RWPE2 (cell line): ENCODE measurements at regions not wholly inside any gene's neighbourhood (a gene's known extent, or its start where the extent isn't known, plus 50 kb on each side); places are given as distances from the start of the nearest gene placed in this dataset.

Experiments used
- ATAC-seq: fragments of 200-7000 bp; cut with Tn5 transposase; 3 replicates; pipeline ENCODE4 v1.9.1; 2021; ENCODE audit warnings: low read depth
- DNase-seq: peaks from one replicate; pipeline ENCODE4 v3.0.0-alpha.2; 2020; ENCODE audit warnings: low spot score
- H3K27ac ChIP-seq: fragments of 450-650 bp; 2 replicates; pipeline ENCODE4 v1.5.1; 2017; ENCODE audit warnings: mild to moderate bottlenecking; ENCODE audit not compliant: poor library complexity, severe bottlenecking
- H3K27me3 ChIP-seq: fragments of 250-450 bp; sonication (Bioruptor Pico); 2 replicates; pipeline ENCODE4 v1.5.1; 2021; ENCODE audit warnings: mild to moderate bottlenecking, moderate library complexity; ENCODE audit not compliant: insufficient read depth, poor library complexity, severe bottlenecking
- H3K36me3 ChIP-seq: fragments of 250-450 bp; sonication (Bioruptor Pico); 2 replicates; pipeline ENCODE4 v1.5.1; 2020; ENCODE audit warnings: low read depth, mild to moderate bottlenecking, moderate library complexity
- H3K4me1 ChIP-seq: fragments of 250-450 bp; sonication (Bioruptor Pico); 2 replicates; pipeline ENCODE4 v1.5.1; 2021; ENCODE audit warnings: mild to moderate bottlenecking, moderate library complexity; ENCODE audit not compliant: insufficient read depth, poor library complexity, severe bottlenecking
- H3K4me3 ChIP-seq: fragments of 250-450 bp; sonication (Bioruptor Pico); 2 replicates; pipeline ENCODE4 v1.5.1; 2021; ENCODE audit warnings: mild to moderate bottlenecking, moderate library complexity; ENCODE audit not compliant: severe bottlenecking
- H3K9me3 ChIP-seq: fragments of 250-450 bp; sonication (Bioruptor Pico); 2 replicates; pipeline ENCODE4 v1.5.1; 2021; ENCODE audit warnings: mild to moderate bottlenecking, moderate library complexity; ENCODE audit not compliant: severe bottlenecking
- CTCF ChIP-seq: fragments of 450-650 bp; IDR thresholded peaks from one replicate; pipeline ENCODE4 v1.5.1; 2017; ENCODE audit warnings: mild to moderate bottlenecking, moderate library complexity; ENCODE audit not compliant: poor library complexity, severe bottlenecking

- Histone ChIP-seq H3K4me3 (no peak overlapping the region), H3K36me3 (no peaks in the 10 kb centered on the region), H3K9me3 (no peaks in the 10 kb centered on the region), H3K4me1 (peaks cover 7% of the 10 kb centered on the region), H3K27me3 (peaks cover 11% of the 10 kb centered on the region), H3K27ac (no peak overlapping the region)
- ATAC-seq (no peak), DNase-seq (no peak)
- no peak for TF ChIP-seq CTCF
Observed at GRCh38 chr11:112847568-112847967, 113.7 kb upstream of the NCAM1 start.

GRCh38 chr11:112852143-112852866 is 108.9 kb upstream of the NCAM1 start:
- H3K4me1 ChIP-seq = peaks cover 7% of the 10 kb centered on the region
- ATAC-seq (peak; percentile 54; the same call in 1 of the 3 replicates), DNase-seq (no peak)
- no peak for TF ChIP-seq CTCF
- no peaks in the 10 kb centered on the region for H3K36me3 ChIP-seq
- no peak overlapping the region for H3K27ac ChIP-seq
- peaks cover 11% of the 10 kb centered on the region for H3K27me3 ChIP-seq
- H3K9me3 ChIP-seq = no peaks in the 10 kb centered on the region
- H3K4me3 ChIP-seq = no peak overlapping the region

- no peak for DNase-seq
- no peak for TF ChIP-seq CTCF
- H3K27me3 ChIP-seq = no peaks in the 10 kb centered on the region
- ATAC-seq = no peak
- H3K4me1 ChIP-seq = peaks cover 7% of the 10 kb centered on the region
- no peak overlapping the region for H3K4me3 ChIP-seq
- no peaks in the 10 kb centered on the region for H3K36me3 ChIP-seq
- no peak overlapping the region for H3K27ac ChIP-seq
- H3K9me3 ChIP-seq = peaks cover under 1% of the 10 kb centered on the region
Observed at GRCh38 chr11:112856133-112856532, 105.1 kb upstream of the NCAM1 start.

DNA sequence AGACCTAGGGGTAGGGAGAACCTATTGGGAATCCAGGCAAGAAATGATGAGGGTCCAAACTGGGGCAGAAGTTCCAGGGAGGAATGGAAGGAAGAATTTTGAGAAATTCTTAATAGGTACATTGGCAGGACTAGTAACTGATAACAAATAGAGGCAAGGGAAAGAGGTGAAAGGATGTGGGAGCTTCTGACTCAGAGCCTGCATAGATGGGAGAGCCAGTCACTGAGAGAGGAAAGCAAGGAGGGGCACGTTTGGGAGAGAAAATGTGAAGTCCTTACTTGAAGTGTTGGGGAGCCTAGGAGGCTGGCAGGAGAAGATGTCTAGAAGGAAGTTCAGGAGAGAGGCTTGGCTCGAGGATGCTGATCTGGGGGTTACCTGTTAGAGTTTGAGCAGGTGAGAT is 104.6 kb upstream of the NCAM1 start:
- no peak for ATAC-seq

More for the DNA sequence above, 104.6 kb upstream of the NCAM1 start:
- H3K4me3 ChIP-seq = no peak overlapping the region
- no peaks in the 10 kb centered on the region for H3K27me3 ChIP-seq
- no peaks in the 10 kb centered on the region for H3K36me3 ChIP-seq
- peaks cover 7% of the 10 kb centered on the region for H3K4me1 ChIP-seq
- H3K27ac ChIP-seq = no peak overlapping the region
- no peak for TF ChIP-seq CTCF
- H3K9me3 ChIP-seq = peaks cover 5% of the 10 kb centered on the region
- no peak for DNase-seq
